A673 (cell line): ENCODE measurements at regions not wholly inside any gene's neighbourhood (a gene's known extent, or its start where the extent isn't known, plus 50 kb on each side); places are given as distances from the start of the nearest gene placed in this dataset.
"Not testable (repeated sequence)": the region's sequence is repeated elsewhere in the genome, so short reads cannot be mapped to it uniquely, and the experiment has no call there.

Source experiments
- CTCF ChIP-seq: fragments of 300-800, 200-600 bp; sonication (generic); conservative IDR thresholded peaks from 2 replicates; pipeline ENCODE4 v1.5.1; 2017; ENCODE audit warnings: low read depth, mild to moderate bottlenecking, antibody characterized with exemption, low read length, moderate library complexity, mixed read lengths
- EZH2 ChIP-seq: fragments of 200-600 bp; sonication (generic); IDR thresholded peaks from 2 replicates; pipeline ENCODE4 v1.6.1; 2017; ENCODE audit warnings: borderline replicate concordance, low read depth, mild to moderate bottlenecking, mixed read lengths, antibody characterized with exemption, low read length; ENCODE audit not compliant: poor library complexity, severe bottlenecking

GRCh38 chr16:13739621-13740373, 180.2 kb upstream of the ERCC4 start:
- TF ChIP-seq EZH2, result not testable (repeated sequence)
- 0 out of 2 replicates have a peak, but pooled peaks have one; percentile 16 for TF ChIP-seq CTCF
